Mammary epithelial cell (primary cell): ENCODE measurements at regions not wholly inside any gene's neighbourhood (a gene's known extent, or its start where the extent isn't known, plus 50 kb on each side); places are given as distances from the start of the nearest gene placed in this dataset.

Source experiments
- EZH2 ChIP-seq: IDR thresholded peaks from 2 replicates; pipeline ENCODE4 v1.6.1; 2012; ENCODE audit warnings: low read length, inconsistent platforms, borderline replicate concordance
- TF ChIP-seq, protein P1 (sequence below), 2 donors: IDR thresholded peaks in 1 of 2; conservative IDR thresholded peaks in 1 of 2; 2 replicates each; pipeline ENCODE4 v1.5.1; 2011 to 2012; ENCODE audit warnings: inconsistent platforms in 2 of 2, low read length in 2 of 2, mild to moderate bottlenecking in 2 of 2, control low read depth in 1 of 2, low read depth in 1 of 2; ENCODE audit not compliant: insufficient read depth in 1 of 2; ENCODE audit errors: extremely low read depth in 1 of 2

DNA sequence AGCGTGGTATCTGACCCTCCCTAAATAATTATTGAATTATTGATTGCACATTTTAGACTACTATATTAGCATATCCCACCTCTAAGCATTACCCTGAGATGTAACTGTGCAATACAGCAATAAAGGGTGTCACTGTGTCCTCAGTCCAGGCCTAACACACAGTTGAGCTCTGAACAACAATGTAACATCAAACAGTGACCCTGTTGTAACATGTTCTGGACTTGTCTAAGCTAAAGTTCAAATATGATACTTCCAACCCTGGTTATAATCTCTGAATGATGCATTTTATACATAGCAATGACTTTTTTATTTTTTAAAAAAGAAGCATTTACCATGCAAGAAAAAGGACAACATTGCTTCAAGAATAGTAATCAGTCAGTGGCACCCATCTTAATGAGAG is 61.6 kb upstream of the DMD start:
- TF ChIP-seq, protein P1, sequence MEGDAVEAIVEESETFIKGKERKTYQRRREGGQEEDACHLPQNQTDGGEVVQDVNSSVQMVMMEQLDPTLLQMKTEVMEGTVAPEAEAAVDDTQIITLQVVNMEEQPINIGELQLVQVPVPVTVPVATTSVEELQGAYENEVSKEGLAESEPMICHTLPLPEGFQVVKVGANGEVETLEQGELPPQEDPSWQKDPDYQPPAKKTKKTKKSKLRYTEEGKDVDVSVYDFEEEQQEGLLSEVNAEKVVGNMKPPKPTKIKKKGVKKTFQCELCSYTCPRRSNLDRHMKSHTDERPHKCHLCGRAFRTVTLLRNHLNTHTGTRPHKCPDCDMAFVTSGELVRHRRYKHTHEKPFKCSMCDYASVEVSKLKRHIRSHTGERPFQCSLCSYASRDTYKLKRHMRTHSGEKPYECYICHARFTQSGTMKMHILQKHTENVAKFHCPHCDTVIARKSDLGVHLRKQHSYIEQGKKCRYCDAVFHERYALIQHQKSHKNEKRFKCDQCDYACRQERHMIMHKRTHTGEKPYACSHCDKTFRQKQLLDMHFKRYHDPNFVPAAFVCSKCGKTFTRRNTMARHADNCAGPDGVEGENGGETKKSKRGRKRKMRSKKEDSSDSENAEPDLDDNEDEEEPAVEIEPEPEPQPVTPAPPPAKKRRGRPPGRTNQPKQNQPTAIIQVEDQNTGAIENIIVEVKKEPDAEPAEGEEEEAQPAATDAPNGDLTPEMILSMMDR (conservative IDR thresholded peaks at IDR 0.05 in 1 of 2, IDR thresholded peaks at IDR 0.05 in 1 of 2; ENCODE audit: extremely low read depth in 1 of 2, insufficient read depth in 1 of 2, low read depth in 1 of 2, low read length in 2 of 2), result no peak
- no peak for TF ChIP-seq EZH2
